C4-2B (cell line): ENCODE measurements at regions not wholly inside any gene's neighbourhood (a gene's known extent, or its start where the extent isn't known, plus 50 kb on each side); places are given as distances from the start of the nearest gene placed in this dataset.

Experiments
- ZFX ChIP-seq: fragments of 450-650 bp; IDR thresholded peaks from 2 replicates; pipeline ENCODE4 v1.6.1; 2017
- TF ChIP-seq, protein P1 (sequence below): fragments of 450-650 bp; conservative IDR thresholded peaks from 2 replicates; pipeline ENCODE4 v1.5.1; 2017; ENCODE audit warnings: mild to moderate bottlenecking

GRCh38 chr6:146946559-146946958 is 257.7 kb upstream of the STXBP5 start:
- TF ChIP-seq, protein P1, sequence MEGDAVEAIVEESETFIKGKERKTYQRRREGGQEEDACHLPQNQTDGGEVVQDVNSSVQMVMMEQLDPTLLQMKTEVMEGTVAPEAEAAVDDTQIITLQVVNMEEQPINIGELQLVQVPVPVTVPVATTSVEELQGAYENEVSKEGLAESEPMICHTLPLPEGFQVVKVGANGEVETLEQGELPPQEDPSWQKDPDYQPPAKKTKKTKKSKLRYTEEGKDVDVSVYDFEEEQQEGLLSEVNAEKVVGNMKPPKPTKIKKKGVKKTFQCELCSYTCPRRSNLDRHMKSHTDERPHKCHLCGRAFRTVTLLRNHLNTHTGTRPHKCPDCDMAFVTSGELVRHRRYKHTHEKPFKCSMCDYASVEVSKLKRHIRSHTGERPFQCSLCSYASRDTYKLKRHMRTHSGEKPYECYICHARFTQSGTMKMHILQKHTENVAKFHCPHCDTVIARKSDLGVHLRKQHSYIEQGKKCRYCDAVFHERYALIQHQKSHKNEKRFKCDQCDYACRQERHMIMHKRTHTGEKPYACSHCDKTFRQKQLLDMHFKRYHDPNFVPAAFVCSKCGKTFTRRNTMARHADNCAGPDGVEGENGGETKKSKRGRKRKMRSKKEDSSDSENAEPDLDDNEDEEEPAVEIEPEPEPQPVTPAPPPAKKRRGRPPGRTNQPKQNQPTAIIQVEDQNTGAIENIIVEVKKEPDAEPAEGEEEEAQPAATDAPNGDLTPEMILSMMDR: no peak
- no peak for TF ChIP-seq ZFX
